Iris pigment epithelial cell (primary cell): ENCODE measurements at regions not wholly inside any gene's neighbourhood (a gene's known extent, or its start where the extent isn't known, plus 50 kb on each side); places are given as distances from the start of the nearest gene placed in this dataset.

Experiments used
- DNase-seq: peaks from one replicate; pipeline ENCODE4 v3.0.0-alpha.2; 2011; ENCODE audit warnings: low read depth

DNA sequence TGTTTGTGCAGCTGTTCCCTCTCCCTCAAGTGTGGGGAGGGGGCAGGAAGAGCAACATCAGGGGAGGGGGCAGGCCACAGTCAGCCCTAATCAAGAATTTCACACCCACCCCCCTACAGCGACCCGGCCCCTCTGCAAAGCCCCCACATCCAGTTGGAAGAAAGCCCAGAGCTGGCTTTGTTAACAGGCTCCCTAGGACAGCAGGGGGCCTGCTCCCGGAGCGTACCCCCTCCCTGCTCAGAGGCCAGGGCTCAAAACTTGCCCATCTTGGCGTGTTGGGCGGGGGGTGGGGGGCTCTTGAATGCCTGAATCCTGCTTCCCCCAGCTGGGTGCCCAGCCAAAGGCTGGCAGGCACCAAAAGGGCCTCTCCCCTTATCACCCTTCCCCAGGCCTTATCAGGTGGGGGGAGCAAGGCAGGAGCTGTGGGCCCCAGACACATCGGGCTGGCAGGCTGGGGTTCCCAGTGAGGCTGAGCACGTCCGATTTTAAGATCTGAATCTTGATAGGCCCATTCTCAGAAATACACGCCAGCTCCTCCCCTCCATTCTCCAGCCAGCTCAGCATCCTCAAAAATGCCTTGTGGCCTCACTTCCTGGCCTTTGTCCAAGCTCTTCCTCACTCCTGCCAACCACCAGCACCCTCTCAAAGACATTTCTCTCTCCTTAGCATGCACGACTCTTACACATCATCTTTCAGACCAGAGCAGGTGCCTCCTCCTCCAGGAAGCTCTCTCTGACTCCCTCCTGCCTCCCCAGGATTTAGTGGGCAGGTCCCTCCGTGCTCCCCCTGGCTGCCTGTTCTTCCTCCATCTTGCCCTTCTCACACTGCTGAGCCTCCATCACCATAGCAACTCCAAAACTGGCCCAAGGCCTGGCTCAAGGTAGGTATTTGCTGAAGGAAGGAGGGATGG is 384.8 kb downstream of the MN1 start:
- peak; percentile 71 for DNase-seq

DNA sequence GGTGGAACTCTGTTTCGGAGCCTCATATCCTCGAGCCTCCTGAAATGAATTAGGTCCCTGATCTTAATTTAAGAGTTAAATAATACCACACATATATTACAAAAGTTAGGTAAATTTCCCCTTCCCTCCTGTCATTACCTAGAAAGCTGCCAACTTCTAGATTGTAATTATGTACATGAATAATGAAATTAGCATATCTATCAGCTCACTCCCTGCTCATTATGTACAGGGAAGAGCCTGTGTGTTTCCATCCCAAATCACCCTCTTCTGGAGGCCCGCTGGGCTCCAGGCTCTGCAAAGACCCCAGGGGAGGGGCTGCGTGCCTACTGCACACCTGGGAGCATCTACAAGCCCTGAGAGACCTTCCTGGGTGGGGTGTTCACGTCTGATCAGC is 384.1 kb downstream of the MN1 start:
- DNase-seq = no peak

DNA sequence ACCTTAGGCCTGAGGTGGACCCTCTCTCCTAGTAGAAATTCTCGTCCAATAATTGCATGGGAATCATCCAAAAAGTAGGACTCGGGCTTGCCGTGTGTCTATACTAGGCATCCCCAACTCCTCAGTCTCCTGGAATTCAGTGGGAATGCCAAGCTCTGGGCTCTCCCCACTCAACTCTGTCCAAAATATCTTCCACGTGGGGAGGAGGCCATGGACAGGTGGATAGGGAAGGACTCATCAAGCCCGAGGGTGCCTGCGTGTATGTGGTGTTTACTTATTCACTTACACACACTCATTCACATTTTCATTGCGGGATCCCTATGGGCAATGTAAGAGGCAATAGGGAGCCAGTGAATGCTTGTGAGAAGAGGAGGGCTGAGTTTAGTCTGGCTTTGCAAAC is 383.3 kb downstream of the MN1 start:
- DNase-seq = no peak

DNA sequence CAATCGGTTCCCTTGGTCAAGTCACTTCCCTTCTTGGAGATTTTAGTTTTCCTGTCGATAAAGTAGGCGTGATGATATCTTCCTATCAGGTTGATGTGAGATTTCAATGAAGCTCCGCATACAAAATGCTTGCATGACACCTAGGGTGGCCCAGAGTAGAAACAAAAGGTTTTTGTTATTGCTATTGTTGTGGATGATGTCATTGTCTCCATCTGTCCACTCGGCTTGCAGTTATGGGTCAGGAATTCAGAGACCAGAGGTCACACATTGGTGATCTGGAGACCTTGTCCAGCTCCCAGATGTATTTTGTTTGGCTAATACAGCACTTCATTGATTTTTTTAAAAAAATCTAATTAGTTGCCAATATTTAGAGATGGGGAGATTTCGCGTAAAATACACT is 382.1 kb downstream of the MN1 start:
- DNase-seq = no peak

DNA sequence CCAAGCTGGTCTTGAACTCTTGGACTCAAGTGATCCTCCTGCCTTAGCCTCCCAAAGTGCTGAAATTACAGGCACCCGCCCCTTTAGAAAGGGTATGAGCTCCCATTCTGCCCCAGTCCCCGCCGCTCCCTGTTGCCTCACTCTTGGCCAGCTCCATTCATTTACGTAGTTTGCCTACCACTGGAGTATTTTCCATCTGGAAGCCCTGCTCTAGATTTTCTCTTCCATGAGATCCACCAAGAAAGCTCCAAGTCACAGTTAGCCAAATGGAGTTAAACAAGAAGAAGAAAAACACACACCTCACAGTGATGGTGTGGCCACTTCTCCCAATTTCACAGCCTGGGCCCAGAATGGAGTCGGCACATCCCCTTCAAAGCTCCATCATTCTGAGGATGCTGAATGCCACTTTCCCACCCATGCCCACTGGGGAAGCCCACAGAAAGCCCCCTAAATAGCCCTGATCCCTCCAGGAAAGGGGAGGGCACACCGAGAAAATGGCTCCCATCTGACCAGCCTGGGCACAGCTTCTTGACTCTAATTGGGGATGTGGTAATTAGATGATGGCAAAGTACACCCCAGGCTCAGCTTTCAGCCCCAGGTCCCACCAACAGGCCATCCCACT is 381.2 kb downstream of the MN1 start:
- DNase-seq = no peak

DNA sequence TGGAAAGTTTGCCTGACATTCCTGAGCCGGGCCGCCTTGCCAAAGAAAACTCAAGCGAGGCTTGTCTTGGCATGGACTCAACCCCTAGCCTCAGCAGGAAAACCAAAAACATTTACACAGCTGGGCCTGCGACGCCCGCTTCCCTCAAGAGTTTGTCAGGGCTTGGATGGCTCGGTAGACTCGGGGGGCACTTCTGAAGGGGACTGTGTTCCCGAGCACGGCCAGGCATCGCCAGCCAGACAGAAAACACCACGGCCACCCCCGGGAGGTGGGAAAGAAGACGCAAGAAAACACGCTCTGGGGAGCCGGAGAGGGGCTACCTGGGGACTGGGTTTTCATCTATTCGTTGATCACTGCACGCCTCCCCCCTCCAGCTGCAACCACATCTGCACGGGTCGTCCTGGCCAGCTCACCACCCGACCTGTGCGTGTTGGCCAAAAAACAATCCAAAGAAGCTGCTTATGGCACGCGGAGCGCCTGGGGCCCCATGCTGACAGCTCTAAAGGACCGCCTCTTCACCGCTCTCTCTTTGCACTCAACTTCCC is 380.7 kb downstream of the MN1 start:
- DNase-seq = peak; percentile 81

DNA sequence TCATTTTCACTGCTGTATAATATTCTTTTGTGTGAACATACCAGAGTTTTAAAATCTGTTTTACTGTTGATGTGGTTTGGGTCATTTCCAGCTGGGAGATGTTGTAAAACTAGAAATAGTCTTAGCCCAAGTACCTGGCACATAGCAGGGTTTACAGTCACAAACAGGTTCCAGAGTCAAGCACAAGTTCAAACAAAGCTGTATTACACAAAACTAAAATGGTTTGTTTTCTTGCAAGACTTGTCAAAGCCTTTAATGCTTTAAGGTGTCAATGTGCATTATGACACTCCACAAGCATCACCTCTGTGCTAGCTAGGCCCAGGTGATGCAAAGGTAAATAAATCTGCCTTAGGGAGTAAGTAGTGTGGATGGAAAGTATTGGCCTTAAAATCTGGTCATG is 379.1 kb downstream of the MN1 start:
- no peak for DNase-seq

DNA sequence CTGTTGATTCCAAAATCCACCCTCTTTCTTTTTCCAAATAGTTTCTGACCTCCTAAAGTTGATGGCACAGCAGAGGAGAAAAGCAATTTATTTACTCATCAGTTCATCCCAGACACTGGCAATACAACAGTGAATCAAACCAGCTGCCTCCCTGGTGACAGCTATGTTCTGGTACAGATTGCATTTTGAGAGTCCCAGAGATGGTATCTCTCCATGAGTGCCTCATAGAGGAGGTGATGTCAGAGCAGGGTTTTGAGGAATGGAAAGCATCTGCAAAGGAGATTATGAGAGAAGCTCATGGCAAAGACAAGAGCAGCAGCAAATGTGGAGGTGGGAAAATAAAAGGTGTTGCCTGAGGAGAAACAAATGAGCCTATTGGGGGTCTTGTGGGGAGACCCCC is 377.2 kb downstream of the MN1 start:
- peak; percentile 62 for DNase-seq

DNA sequence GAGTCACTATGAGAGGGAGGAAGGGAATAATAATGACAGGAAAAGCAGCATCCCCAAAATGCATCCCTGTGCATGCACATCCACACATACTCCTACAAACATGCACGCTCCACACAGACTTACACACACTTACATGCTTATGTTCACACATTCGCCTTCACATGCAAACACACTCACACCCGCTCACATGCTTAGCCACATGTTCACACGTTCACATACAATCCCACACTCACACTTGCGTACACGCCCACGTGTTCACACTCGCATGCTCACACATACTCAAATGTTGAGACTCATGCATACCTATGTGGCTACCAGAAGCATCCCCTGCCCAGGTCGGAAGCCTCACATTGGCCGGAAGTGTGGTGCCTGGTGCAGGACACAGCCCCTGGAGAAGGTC is 372.1 kb downstream of the MN1 start:
- no peak for DNase-seq

DNA sequence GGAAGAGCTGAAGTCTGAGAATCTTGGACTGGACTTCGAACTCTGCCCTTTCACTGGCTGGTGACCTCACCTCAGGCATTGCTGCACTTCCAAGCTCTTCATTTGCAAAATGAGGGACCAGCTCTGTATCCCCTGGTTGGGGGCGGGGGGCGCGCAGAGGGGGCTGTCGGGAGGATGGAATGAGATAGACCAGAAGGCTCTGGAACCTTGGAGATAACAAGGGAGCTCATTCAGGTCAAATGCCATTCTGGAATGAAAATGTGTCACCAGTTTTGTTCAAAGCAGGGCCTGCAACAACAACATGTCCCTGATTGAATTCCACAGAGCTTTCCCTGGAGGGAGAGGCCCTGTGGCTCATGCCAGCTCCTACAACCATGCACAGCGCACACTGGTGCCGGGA is 370.5 kb downstream of the MN1 start:
- no peak for DNase-seq

DNA sequence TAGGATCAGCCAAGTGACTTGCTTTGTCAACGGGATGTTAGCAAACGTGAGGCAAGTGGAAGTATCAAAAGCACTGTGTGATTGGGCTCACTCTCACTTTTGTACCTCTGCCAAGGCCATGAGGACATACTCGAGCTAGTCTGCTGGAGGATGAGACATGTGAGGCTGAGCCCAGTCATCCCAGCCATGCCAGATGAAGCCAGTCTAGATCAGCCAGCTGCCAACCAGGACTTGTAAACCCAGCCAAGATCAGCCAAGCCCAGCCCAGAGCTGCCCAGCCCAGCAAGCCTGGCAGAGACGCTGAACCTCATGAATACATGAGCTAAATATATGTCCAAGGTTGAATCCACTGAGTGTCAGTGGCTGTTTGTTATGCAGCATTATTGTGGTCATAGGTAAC is 369.7 kb downstream of the MN1 start:
- no peak for DNase-seq

DNA sequence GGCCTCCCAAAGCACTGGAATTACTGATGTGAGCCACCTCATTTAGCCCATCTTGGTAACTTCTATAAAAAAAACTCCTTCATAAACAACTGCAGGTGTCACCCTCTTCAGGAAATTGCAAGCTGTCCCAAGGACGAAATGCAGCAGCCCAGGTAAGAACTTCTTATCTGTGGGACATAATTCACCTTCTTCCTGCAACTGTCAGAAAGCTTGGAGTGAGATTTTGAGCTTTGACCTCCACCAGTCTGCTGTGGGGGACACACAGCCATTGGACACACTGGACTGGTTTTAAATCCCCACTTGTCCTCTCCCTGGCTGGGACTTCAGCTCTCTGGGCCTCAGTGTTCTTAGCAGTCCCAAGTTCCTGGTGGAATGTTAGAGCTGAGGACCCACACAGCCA is 368.5 kb downstream of the MN1 start:
- DNase-seq = no peak

DNA sequence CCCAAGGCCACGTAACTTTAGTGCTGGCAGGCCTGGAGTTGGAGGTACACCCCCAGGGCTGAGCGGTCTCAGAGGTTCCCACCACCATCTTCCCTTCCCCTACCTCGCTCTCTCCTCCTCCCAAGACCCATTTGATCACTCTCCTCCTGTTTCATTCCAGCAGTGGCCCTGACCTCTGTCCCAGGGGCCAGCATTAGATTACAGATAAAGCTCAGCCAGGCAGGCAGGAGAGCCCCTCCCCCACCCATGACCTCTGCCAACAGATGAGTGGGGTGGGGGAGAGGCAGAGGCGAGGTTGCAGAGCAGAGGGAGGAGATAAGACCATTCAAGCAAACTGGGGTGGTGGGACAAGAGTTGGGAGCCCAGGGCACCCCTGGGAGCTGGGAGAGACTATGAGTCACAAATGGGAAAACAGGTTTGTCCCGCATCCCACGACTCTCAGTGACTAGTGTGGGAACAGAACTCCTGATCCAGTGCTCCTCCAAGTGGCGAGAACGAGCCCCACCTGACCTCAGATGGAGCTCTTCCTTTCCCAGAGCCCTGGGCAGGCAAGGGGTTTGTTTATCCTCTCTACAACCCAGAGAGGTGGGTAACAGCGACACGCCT is 367.9 kb downstream of the MN1 start:
- no peak for DNase-seq

DNA sequence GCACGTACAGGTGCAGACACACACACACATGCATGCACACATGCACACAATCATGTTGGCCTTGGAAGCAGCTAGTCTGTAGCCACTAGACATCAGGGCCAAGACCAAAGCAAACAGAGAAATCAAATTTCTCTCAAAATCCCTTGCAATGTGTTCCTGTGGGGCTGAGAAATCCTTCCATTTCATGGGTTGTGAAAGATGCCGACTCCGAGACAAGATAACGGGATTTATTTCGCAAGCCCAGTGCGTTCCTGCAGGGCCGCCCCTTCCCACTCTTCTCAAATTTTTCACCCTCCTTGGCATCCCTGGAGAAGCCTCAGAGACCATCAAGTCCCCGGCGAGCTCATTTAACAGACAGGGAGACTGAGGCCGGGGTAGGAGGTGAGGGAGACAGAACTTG is 366.7 kb downstream of the MN1 start:
- DNase-seq = no peak

DNA sequence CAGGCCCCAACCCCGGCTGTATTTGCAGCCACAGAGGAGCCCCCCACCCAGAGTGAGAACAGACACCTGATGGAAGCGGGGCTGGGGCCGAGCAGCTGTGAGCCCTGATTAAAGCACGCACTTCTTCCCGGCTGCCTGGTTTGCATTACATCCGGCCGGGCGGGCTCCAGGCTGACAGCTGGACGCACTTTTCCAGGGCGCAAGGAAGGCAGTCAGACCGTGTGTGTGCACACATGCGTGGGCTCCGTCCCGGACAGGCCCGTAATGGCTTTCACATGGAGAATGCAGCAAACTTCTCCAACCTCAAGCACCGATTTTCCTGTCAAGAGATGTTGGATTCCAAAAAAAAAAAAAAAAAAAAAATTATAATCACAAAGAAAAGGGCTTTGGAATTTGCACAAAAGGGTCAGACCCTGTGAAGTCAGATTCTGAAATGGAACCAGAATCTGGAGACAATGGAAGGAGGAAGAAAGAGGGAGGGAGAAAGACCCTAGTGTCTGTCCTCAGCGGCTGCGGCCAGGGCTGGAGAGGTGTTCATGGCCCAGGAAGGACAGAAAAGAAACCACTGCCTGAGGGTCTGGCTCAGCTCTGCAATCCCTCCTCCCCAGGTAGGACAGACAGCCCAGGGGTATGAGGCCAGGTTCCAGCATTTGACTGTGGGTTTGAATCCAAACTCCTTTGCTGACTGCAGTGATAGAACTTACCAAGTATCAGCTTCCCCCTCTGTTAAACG is 365.5 kb downstream of the MN1 start:
- DNase-seq = peak; percentile 59

DNA sequence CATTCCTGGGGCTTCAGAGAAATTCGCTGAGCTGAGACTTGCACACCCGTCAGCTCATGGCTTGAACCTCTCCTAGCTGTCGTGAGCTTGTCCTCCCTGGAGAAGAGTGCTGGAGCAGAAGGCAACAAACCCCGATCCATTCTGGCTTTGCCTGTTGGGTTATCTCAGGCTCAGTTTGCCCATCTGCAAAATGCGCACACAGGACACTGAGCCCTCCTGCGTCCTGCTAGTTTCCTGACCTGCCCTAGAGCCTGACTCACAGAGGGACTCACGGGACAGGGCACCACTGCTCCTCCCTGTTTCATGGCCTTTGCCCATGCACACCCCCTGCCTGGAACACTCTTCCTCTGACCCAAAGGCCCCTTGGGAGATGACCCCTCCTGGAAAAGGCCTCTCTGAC is 365.0 kb downstream of the MN1 start:
- no peak for DNase-seq

DNA sequence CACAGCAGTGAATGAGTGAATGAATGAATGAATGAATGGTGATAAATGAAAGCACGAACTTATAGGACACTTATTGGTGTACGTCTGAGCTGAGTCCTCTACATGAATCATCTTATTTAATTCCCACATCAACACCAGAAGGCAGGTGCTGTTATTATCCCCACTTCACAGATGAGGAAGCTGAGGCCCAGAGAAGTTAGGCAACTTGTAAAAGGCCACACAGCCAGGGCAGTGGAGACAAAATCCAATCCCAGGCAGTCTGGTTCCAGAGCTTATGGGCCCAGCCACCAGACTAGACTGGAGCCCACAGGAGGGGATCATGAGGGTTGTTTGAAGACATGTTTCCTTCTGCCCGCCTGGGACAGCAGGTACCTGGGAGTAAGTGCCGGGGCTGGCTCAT is 364.0 kb downstream of the MN1 start:
- no peak for DNase-seq

DNA sequence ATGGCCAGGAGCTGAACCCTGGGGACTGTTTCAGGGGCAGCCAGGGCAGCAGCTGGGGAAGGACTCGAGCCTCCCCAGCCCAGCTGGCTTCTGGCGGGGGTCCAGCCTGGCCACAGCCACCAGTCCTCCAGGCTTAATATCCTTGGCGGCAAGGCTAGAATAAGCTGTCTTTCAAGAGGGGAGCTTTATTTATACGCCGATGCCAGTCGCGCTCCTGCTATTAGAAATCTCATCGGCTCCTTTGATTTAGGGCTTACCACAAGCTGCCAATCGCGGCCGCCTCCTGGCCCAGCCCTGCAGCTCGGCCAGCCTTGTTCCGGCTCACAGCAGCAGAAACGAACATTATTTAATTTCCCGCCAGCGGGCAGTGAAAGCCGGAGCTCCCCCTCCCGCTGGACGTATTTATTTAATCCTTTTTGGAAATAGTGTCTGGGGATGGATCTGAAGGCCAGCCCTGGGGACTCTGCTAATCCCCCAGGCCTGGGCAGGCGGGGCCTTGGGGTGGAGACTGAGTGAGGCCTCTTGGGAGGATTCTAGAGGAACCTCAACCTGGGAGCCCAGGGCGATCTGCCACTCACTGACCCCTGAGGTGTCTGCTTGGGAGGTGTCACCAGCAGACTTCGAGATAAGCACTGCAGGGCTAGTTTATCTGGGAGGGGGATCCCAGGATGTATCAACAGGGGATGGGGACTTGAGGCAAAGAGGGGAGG is 363.1 kb downstream of the MN1 start:
- peak; percentile 38 for DNase-seq

DNA sequence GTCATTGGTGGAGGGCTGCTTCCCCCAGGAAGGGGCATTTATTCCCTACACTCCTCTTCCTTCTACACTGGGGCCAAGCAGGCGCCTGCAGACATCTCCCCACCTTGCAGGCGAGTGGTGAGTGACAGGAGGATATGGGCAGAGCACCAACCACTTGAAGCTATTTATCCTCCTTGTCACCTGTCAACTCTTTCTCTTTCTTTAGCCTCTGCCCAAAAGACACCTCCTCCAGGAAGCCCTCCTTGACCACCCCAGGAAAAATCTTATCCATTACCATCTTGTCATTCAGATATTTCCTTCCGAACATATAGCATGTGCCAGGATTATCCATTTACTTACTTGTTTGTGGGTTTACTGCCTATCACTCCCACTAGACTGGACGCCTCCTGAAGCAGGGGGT is 362.4 kb downstream of the MN1 start:
- no peak for DNase-seq

DNA sequence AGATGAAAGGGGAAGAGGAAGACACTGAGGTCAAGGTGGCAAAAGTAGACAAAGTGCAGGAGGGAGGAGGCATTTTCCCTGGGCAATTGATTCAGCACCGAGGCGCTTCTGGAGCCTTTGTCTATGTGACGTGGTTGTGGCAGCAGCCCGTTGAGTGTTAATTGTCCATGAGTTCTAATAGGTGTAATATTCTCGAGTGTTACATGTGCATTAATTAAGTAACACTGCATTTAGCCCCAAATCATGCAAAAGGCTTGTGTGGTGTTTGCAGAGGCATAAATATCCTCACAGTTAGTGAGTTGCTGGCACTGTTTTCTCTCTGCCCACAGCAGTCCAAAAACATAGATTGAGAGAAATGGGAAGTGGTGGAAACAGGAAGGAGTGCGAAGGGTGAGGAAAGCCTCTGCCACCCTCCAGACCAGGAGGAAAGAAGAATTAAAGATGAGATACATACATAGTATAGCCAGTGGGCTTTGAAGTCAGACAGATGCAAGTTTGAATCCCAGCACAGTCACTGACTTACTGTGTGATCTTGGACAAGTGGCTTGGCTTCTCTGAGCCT is 361.2 kb downstream of the MN1 start:
- DNase-seq = no peak

DNA sequence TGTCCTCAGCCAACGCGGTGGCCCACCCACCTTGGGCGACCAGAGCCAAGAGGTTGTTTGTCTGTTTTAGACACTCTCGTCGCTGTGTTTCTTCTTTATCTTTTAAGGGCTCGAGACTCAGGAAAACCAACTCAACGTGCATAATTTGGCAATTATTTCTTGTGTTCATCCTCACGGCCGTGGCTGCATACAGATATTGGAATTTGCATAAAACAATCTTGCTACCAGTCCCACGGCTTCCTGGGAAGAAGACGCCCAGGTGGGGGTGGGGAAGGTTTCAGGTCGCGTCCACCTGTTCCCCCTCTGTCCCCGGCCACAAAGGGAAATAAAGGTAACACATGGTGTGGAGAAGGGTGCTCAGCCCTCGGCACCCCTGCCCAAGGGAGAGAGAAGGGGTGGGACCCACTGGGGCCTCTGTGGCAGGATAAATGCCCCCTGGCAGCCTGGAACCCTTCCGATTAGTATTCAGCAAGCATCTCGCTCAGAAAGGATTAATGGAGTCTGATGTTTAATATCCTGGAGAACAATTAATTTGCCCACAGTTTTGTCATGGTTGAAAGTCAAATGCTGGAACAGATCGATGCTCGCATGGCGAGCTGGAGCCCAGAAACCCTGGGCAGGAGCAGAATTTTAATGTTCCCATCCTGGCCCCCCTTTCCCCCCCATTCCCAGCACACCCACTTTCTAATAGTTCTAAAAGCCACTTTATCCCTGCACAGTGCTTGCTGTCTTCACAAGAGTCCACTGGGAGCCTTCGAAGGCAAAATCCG is 359.7 kb downstream of the MN1 start:
- DNase-seq = no peak
